Vagina (tissue), 2 donors: ENCODE measurements at regions not wholly inside any gene's neighbourhood (a gene's known extent, or its start where the extent isn't known, plus 50 kb on each side); places are given as distances from the start of the nearest gene placed in this dataset.

Experiments
- CTCF ChIP-seq, 3 experiments: fragments of 450-650 bp in 2 of 3; fragments of 200-600 bp in 1 of 3; sonication (generic) in 1 of 3; IDR thresholded peaks; one replicate each; pipeline ENCODE4 v1.5.1; 2017 to 2019; ENCODE audit warnings: antibody characterized with exemption in 3 of 3, mild to moderate bottlenecking in 2 of 3, moderate library complexity in 2 of 3
- POLR2A ChIP-seq, 2 donors: fragments of 450-650 bp; IDR thresholded peaks; one replicate each; pipeline ENCODE4 v1.6.1; 2017; ENCODE audit warnings: antibody characterized with exemption in 2 of 2, mild to moderate bottlenecking in 2 of 2, moderate library complexity in 2 of 2
- POLR2AphosphoS5 ChIP-seq, 2 donors: sonication (generic); formaldehyde crosslinking; IDR thresholded peaks; one replicate each; pipeline ENCODE4 v1.9.0; 2017; ENCODE audit warnings: antibody characterized with exemption in 2 of 2, mild to moderate bottlenecking in 2 of 2, low read depth in 1 of 2; ENCODE audit not compliant: insufficient read depth in 1 of 2

GRCh38 chr4:94116842-94117241, 90.8 kb upstream of the SMARCAD1 start:
- TF ChIP-seq CTCF (IDR thresholded peaks at IDR 0.05) (no peak), POLR2A (IDR thresholded peaks at IDR 0.05) (no peak), POLR2AphosphoS5 (IDR thresholded peaks at IDR 0.05; ENCODE audit: insufficient read depth in 1 of 2, low read depth in 1 of 2) (no peak)
